ENCODE measurements at regions not wholly inside any gene's neighbourhood (a gene's known extent, or its start where the extent isn't known, plus 50 kb on each side); places are given as distances from the start of the nearest gene placed in this dataset.
"Not testable (repeated sequence)": the region's sequence is repeated elsewhere in the genome, so short reads cannot be mapped to it uniquely, and the experiment has no call there.

DNA sequence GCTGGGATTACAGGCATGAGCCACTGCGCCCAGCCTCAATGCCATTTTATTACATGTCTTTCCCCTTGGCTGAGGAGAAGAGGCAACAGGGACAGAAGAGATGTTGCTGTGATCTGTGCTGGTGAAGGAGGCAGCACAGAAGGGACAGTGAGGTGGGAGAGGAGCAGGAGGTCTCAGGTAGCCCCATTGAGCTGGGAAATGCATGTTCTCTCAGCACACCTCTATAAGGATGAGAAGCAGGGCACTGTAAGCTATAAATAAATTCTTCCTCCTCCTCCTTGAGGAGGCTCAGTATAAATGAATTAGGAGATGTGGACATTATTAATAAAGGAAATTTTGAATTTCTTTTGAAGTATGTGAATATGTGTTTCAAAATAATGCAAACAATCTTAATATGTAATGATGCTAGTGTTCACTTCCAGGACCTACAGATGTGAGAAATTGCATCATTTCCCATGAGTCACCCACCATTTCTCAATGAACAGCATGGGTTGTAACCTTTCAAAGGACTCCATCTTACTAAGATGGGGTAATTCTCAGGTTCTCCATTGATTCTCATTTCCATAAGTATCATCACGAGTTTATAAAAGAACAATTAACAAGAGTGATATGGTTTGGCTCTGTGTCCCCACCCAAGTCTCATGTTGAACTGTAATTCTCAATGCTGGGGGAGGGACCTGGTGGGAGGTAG is 88.9 kb upstream of the ODAD2 start:
- H3K4me3 ChIP-seq = no peak overlapping the region
- no peak for TF ChIP-seq CTCF (IDR thresholded peaks at IDR 0.05)
- no peak for TF ChIP-seq POLR2A (IDR thresholded peaks at IDR 0.05)
- no peaks in the 10 kb centered on the region for H3K4me1 ChIP-seq
- H3K27me3 ChIP-seq = no peaks in the 10 kb centered on the region
- no peaks in the 10 kb centered on the region for H3K9me3 ChIP-seq
- H3K36me3 ChIP-seq = no peaks in the 10 kb centered on the region
- DNase-seq = no peak
- H3K27ac ChIP-seq = no peak overlapping the region

GRCh38 chr10:28085760-28086159 is 86.9 kb upstream of the ODAD2 start:
- H3K4me3 ChIP-seq, DNase-seq, H3K4me1 ChIP-seq, H3K9me3 ChIP-seq, H3K27ac ChIP-seq, H3K27me3 ChIP-seq, H3K36me3 ChIP-seq: not testable (repeated sequence)

DNA sequence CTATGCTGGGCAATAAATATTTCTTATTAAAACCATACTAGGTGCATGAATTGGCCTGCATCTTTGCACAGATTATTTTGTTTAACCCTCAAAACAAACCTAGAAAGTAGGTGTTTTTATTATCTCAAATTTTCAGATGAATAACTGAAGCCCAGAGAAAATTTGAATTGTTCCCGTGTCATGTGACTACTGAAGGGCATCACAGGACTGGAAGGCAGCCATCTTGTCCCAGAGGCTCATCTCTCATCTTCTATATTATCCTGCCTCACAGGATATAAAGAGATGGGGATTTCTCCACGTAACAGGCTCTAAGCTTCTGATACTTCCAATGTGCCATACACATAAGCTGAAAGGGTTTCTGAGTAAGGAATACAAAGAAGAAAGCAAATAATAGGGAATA is 84.0 kb upstream of the ODAD2 start:
- H3K4me1 ChIP-seq = no peaks in the 10 kb centered on the region
- no peak overlapping the region for H3K4me3 ChIP-seq
- DNase-seq = no peak
- H3K36me3 ChIP-seq = no peaks in the 10 kb centered on the region
- no peaks in the 10 kb centered on the region for H3K9me3 ChIP-seq
- H3K27me3 ChIP-seq = no peaks in the 10 kb centered on the region
- TF ChIP-seq CTCF (IDR thresholded peaks at IDR 0.05) (no peak), POLR2A (IDR thresholded peaks at IDR 0.05) (no peak)
- no peak overlapping the region for H3K27ac ChIP-seq

GRCh38 chr10:28082316-28082715 is 83.4 kb upstream of the ODAD2 start:
- Histone ChIP-seq H3K4me3 (no peak overlapping the region), H3K27ac (no peak overlapping the region), H3K36me3 (no peaks in the 10 kb centered on the region), H3K9me3 (no peaks in the 10 kb centered on the region), H3K4me1 (no peaks in the 10 kb centered on the region), H3K27me3 (no peaks in the 10 kb centered on the region)
- DNase-seq = no peak
- TF ChIP-seq CTCF (IDR thresholded peaks at IDR 0.05) = no peak
- TF ChIP-seq POLR2A (IDR thresholded peaks at IDR 0.05) = no peak

DNA sequence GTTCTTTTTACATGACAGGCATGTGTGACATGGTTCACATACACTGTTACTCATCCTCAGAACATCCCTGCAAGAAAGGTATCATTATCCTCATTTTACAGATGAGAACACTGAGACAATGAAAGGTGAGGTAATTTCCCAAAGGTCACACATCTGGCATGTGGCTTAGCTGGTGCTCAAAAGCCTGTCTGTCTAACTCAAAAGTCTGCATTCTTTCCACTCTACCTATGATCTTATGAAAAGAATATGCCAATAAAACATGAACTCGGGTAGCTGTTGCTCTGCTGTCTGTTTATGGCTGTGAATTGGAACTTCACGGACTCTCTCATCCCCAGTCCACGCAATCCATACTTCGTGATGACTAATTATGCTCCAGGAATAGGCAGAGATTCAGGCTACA is 79.0 kb upstream of the ODAD2 start:
- Histone ChIP-seq H3K36me3 (peaks cover 0 to 6% (median 0%) of the 10 kb centered on the region in 3 donors), H3K27me3 (no peaks in the 10 kb centered on the region), H3K4me3 (no peak overlapping the region), H3K4me1 (no peaks in the 10 kb centered on the region), H3K9me3 (no peaks in the 10 kb centered on the region), H3K27ac (no peak overlapping the region)
- TF ChIP-seq POLR2A (IDR thresholded peaks at IDR 0.05) (no peak), CTCF (IDR thresholded peaks at IDR 0.05) (no peak)
- no peak for DNase-seq

DNA sequence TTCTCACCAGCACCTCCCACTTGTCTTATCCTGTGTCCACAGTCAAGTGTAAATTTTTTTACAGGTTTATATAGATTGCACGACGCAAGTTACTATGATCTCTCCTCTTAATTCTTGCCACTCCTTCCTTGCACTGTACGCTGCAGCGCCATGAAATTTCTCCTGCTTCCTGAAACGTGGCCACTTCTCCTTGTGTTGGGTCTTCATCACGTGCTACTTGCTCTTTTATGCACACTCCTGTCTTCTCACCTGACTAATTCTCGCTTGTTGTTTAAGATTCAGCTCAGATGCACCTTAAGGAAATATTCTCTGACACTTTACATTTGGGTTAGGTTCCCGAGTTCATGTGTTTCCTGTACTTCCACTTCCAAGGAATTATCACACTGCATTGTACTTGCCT is 76.5 kb upstream of the ODAD2 start:
- Histone ChIP-seq H3K27ac (no peak overlapping the region), H3K4me3 (no peak overlapping the region), H3K9me3 (no peaks in the 10 kb centered on the region), H3K4me1 (no peaks in the 10 kb centered on the region), H3K27me3 (no peaks in the 10 kb centered on the region), H3K36me3 (peaks cover 0 to 6% (median 0%) of the 10 kb centered on the region in 3 donors)
- no peak for DNase-seq
- TF ChIP-seq POLR2A (IDR thresholded peaks at IDR 0.05) = no peak
- no peak for TF ChIP-seq CTCF (IDR thresholded peaks at IDR 0.05)
